T47D (cell line): ENCODE measurements at regions not wholly inside any gene's neighbourhood (a gene's known extent, or its start where the extent isn't known, plus 50 kb on each side); places are given as distances from the start of the nearest gene placed in this dataset.
"Not testable (repeated sequence)": the region's sequence is repeated elsewhere in the genome, so short reads cannot be mapped to it uniquely, and the experiment has no call there.

Source experiments
- DNase-seq, 2 experiments: peaks; one replicate each; pipeline versions ENCODE4 v3.0.0 to v3.0.0-alpha.2; 2011 to 2012; ENCODE audit warnings: low read depth in 1 of 2, low spot score in 1 of 2
- JUND ChIP-seq: IDR thresholded peaks from 2 replicates; pipeline ENCODE4 v1.6.1; 2012; ENCODE audit warnings: low read depth
- in situ Hi-C: cut with HindIII; loops from 2 replicates; pipeline ENCODE4 v1.10.0; 2016; ENCODE audit warnings: low sequenced_read_pairs, low pct_unique_long_range_greater_than_20kb

DNA sequence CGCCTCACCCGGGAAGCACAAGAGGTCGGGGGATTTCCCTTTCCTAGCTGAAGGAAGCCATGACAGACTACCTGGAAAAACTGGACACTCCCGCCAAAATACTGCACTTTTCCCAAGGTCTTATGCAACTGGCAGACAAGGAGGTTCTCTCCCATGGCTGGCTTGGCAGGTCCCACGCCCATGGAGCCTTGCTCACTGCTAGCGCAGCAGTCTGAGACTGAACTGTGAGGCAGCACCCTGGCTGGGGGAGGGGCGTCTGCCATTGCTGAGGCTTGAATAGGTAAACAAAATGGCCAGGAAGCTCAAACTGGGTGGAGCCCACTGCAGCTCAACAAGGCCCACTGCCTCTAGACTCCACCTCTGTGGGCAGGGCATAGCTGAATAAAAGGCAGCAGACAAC lies 92.1 kb downstream of the C4BPA start:
- in situ Hi-C loops, DNase-seq: not testable (repeated sequence)

DNA sequence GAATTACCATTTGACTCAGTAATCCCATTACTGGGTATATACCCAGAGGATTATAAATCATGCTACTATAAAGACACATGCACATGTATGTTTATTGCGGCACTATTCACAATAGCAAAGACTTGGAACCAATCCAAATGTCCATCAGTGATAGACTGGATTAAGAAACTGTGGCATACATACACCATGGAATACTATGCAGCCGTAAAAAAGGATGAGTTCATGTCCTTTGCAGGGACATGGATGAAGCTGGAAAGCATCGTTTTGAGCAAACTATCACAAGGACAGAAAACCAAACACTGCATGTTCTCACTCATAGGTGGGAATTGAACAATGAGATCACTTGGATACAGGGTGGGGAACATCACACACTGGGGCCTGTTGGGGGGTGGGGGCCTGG lies 97.5 kb downstream of the C4BPA start:
- in situ Hi-C loops, DNase-seq: not testable (repeated sequence)

DNA sequence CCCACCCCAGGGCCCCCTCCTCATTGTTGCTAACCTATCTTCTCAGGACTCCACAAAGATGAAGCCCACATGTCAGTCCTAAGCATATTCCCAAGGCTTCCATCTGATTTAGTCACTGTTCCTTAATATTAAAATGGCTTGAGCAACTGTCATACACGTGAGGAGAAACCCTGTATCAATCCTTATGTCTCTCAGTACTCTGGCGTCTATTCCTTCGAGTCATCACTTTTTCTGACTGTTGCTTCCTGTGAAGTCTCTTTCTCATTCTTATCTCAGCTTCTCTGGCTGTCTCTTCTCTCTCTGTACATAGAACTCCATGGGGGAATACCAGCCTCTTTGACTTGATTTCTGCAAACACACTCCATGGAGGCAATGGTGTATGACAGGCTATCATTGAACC lies 98.4 kb downstream of the C4BPA start:
- in situ Hi-C loops: no loop called here

DNA sequence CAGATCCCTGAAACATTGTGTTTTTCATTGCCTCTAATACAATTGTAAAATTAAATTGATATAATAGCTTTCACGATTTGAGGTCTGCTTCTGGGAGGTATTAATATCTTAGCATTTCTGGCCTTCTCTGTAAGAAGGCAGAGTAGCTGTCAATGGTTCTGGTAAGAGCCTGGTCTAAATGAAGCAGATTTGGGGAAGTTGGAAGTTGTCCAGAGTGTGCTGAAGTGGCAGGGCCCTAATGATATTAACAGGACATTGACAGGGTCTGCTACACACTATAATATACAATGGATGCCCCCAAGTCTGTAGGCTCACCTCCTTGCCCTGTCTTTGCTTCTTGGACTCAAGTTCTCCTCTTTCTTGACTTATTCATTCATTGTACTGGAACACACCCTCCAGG lies 99.5 kb downstream of the C4BPA start:
- DNase-seq: no peak
- TF ChIP-seq JUND: no peak
- in situ Hi-C loops: no loop called here

More for the DNA sequence above, 98.4 kb downstream of the C4BPA start:
- TF ChIP-seq JUND: no peak
- no peak for DNase-seq

DNA sequence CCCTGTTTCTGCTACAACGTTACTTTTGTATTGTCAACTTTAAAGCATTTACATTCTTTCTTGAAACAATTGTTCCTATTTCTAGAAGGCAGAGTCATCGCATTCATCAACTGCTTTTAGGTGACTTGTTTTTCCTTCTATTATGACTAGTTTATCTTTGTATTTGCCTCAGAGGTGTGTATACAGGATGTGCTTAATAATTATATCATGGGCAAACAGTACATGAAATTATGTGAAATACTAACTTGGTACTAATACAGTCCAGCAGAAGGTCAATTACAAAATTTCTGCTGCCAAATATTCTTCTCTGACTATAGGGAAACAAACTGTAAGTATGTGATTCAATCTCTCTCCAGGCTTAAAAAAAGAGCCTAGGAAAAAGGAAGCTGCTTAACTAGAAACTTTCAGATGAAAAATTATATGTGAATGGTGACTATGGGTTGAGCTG lies 101.6 kb downstream of the C4BPA start:
- no peak for TF ChIP-seq JUND
- in situ Hi-C loops: no loop called here
- no peak for DNase-seq

DNA sequence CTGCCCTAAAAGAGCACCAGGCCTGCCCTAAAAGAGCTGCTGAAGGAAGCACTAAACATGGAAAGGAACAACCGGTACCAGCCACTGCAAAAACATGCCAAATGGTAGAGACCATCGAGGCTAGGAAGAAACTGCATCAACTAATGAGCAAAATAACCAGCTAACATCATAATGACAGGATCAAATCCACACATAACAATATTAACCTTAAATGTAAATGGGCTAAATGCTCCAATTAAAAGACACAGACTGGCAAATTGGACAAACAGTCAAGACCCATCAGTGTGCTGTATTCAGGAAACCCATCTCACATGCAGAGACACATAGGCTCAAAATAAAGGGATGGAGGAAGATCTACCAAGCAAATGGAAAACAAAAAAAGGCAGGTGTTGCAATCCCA lies 104.7 kb downstream of the C4BPA start:
- DNase-seq, in situ Hi-C loops: not testable (repeated sequence)

DNA sequence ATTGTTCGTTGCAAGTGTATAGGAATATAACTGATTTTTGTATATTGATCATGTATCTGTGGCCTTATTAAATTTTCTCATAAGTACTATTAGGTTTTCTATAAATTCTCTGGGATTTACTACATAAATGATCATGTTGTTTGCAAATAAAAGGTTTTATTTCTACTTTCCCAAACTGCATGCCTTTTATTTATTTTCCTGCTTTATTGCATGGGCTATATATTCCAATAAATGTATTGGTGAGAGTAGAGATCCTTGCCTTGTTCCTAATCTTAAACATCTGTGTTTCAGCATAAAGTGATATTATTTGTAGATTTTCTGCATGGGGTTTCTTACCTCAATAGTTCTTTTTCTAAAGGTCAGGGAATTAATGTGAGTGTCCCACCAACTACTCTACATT lies 107.0 kb upstream of the CD55 start:
- in situ Hi-C loops: no loop called here
- DNase-seq: no peak
- no peak for TF ChIP-seq JUND

DNA sequence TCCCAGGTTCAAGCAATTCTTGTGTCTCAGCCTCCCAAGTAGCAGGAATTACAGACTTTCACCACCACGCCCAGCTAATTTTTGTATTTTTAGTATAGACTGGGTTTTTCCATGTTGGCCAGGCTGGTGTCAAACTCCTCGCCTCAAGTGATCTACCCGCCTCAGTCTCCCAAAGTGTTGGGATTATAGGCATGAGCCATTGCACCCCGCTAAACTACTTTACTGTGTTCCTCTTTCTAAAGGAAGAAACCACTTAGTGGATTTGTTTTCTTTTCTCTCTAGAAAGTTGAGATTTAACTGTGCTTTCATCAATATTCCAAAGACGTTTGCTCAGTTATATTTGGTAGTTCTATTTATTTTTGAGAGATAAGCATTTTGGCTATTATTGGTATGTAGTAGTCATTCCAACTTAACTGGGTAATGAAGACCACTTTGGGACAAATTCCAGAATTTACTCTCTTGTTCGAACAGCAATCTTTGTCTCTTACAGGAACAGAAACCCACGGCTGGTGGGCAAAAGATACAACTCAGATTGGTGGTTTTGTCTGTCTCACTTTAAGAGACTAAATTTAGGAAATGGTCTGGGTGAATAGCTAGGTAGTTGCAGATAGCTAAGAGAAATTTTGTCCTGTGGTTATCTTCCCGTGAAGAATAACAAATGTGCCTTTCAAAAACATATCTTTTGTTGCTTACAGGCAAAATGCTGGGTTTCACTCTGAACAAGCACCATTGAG lies 103.5 kb upstream of the CD55 start:
- no peak for DNase-seq
- TF ChIP-seq JUND: no peak
- in situ Hi-C loops: no loop called here

DNA sequence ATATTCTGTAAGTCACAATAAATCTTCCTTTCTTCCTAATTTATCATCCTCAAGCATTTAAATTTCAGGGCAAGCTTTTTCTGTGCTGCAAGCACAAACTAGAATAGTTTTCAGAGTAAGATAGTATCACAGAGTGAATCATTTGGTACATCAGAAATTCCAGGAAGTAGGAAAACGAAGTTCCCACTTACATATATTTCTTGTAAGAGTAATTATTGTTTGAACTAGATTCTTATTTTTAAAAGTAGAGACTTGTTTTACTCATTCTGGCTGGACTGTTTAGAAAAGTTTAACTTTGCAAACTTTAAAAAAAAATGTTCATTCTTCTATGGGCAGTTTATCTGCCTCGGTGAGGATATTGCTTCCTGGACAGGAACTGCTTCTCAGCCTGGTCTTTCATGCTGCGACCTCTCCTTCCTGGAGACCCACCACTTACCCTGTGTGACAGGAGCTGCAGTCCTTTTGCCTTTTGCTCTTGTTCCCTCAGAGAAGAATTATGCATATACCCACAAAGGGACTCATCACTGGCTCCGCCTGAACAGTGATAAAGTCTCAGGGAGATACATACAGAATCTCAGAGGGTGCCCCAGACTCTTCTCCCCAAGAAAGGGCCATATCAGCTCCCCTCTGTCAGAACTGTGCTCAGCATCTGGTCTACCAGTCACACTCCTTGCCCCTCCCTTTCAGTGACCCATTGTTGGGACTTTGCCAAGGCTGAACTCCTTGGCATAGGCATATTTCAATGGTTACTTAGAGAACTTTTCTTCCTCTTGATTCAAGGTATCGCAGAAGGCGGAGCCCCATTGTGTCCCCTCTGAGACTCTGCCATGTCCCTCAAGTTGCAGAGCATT lies 102.7 kb upstream of the CD55 start:
- TF ChIP-seq JUND: no peak
- in situ Hi-C loops: no loop called here
- peak in 1 of 2 experiments; percentile 47 for DNase-seq

DNA sequence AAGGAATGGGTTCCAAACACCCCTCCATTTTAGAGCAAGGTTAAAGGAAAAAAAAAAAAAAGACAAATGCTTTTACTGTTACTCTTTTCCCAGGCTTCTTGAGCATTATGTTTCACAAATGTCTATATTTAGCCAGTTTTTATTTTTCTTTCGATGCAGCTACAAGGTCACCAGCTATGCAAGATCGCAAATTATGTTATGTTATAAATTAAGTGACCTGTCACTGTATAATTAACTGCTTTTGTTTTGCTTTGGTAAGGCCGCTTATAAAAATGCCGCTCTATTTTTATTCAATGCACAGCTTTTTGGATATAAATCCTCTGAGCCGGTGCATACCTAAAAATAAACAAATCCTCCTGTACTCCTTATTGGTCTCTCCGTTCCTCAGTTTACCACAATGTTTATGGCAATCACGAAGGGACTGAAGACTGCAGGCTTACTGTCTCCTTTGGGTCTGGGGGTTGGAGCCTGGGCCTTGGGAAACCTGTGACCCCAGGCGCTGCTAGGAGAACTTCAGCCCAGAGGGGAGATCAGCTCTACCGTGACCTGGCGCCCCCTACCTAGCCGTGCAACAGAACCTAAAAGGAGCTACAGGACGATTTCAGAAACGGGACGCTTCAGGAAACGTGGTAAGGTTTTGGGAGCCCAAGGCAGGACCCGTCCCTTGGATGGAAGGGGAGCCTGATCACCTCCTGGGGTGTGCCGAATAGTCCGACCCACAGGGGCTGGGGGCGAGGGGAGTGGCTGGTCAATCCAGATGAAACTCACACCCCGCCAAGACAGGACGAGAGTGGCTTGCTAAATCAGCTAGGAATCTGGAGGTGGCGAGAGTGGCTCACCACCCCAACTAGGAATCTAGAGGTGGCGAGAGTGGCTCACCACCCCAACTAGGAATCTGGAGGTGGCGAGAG lies 101.2 kb upstream of the CD55 start:
- TF ChIP-seq JUND: no peak
- no peak for DNase-seq
- in situ Hi-C loops: no loop called here

DNA sequence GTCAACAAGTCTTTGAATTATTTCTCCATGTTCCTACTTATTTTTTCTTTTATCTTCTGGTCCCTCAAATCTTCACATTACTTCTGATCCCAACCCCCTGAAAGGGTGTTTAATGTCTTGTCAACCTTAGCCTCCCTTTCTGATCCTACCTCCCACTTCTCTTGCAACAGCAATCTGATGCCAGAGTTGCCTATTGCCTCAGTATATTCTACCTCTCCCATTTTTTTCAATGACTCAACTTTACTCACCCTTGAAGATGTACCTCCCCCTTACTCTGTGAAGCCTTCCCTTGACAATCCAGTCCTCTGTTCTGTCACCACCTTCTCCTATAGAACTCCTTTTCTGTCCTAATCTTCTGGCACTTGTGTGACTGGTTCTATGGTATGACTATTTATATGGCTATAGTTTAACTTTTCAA lies 99.5 kb upstream of the CD55 start:
- no peak for TF ChIP-seq JUND
- no peak for DNase-seq
- in situ Hi-C loops: no loop called here

DNA sequence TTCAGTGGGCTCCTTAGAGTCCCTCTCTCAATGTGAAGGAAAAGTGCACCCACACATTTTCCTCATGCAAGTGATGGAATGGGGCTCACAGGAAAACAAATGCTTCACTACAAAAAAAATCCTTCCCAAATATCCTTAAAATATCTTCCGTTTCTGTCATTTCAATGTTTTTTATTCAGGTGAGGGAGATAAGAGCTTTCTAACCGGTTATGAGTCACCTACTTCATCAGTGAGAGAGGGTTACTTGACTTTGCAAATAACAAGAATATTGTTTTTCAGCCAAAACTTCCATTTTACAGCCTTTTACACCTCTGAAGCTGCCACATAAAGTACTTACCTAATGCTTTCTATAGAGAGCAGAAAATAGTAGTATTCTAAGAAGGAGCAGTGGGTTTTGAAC lies 98.3 kb upstream of the CD55 start:
- TF ChIP-seq JUND: no peak
- in situ Hi-C loops: no loop called here
- DNase-seq: no peak

DNA sequence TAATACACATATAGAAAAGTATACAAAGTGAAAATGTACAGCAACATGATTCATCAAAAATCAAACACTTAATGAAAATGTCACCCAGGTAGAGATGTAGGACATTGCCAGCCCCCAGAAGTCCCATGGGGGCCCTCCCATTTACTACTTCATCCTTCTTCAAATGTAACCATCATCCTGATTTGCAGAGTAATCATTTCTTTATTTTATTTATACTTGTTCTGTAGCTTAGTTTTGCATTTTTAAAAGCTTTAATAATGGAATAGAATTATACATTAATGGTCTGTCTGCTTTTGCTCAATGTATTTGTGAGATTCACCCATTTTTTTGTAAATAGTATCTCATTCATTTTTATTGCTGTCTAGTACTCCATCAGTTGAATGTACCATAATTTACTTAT lies 96.8 kb upstream of the CD55 start:
- in situ Hi-C loops: no loop called here
- no peak for DNase-seq
- TF ChIP-seq JUND: no peak
